Thyroid gland (tissue), 4 donors: ENCODE measurements at regions not wholly inside any gene's neighbourhood (a gene's known extent, or its start where the extent isn't known, plus 50 kb on each side); places are given as distances from the start of the nearest gene placed in this dataset.
"Not testable (repeated sequence)": the region's sequence is repeated elsewhere in the genome, so short reads cannot be mapped to it uniquely, and the experiment has no call there.

Experiments used
- POLR2A ChIP-seq, 2 donors: fragments of 450-650 bp; IDR thresholded peaks; one replicate each; pipeline ENCODE4 v1.6.1; 2017; ENCODE audit warnings: antibody characterized with exemption in 2 of 2, mild to moderate bottlenecking in 2 of 2, moderate library complexity in 1 of 2
- TF ChIP-seq, protein P1 (sequence below), 6 experiments: fragments of 200-600 bp in 3 of 6; fragments of 450-650 bp in 3 of 6; sonication (generic) in 3 of 6; IDR thresholded peaks; one replicate each; pipeline ENCODE4 v1.5.1; 2016 to 2019; ENCODE audit warnings: antibody characterized with exemption in 6 of 6, mild to moderate bottlenecking in 2 of 6, inconsistent platforms in 1 of 6, moderate library complexity in 1 of 6

- not testable (repeated sequence) for TF ChIP-seq POLR2A (IDR thresholded peaks at IDR 0.05)
- TF ChIP-seq, protein P1, sequence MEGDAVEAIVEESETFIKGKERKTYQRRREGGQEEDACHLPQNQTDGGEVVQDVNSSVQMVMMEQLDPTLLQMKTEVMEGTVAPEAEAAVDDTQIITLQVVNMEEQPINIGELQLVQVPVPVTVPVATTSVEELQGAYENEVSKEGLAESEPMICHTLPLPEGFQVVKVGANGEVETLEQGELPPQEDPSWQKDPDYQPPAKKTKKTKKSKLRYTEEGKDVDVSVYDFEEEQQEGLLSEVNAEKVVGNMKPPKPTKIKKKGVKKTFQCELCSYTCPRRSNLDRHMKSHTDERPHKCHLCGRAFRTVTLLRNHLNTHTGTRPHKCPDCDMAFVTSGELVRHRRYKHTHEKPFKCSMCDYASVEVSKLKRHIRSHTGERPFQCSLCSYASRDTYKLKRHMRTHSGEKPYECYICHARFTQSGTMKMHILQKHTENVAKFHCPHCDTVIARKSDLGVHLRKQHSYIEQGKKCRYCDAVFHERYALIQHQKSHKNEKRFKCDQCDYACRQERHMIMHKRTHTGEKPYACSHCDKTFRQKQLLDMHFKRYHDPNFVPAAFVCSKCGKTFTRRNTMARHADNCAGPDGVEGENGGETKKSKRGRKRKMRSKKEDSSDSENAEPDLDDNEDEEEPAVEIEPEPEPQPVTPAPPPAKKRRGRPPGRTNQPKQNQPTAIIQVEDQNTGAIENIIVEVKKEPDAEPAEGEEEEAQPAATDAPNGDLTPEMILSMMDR (IDR thresholded peaks at IDR 0.05), result not testable (repeated sequence)
Measured at GRCh38 chrY:12446486-12447265, 254.4 kb upstream of the USP9Y start.
